HG02840 (cell line): ENCODE measurements at regions not wholly inside any gene's neighbourhood (a gene's known extent, or its start where the extent isn't known, plus 50 kb on each side); places are given as distances from the start of the nearest gene placed in this dataset.

Experiments
- ATAC-seq: cut with Tn5 transposase; IDR thresholded peaks from one replicate; pipeline ENCODE4 v1.9.1; 2021; ENCODE audit warnings: mild to moderate bottlenecking, moderate library complexity, moderate number of reproducible peaks; ENCODE audit not compliant: unreplicated experiment, low FRiP score

- no peak for ATAC-seq
Measured at GRCh38 chr10:10156917-10157600, 860.6 kb upstream of the CELF2 start.

- no peak for ATAC-seq
Measured at GRCh38 chr10:10160821-10161312, 856.8 kb upstream of the CELF2 start.

GRCh38 chr10:10164848-10165247 is 852.8 kb upstream of the CELF2 start:
- no peak for ATAC-seq

- ATAC-seq = no peak
Measured at GRCh38 chr10:10165415-10165814, 852.3 kb upstream of the CELF2 start.

GRCh38 chr10:10178476-10178875 is 839.2 kb upstream of the CELF2 start:
- ATAC-seq = no peak

- no peak for ATAC-seq
Measured at GRCh38 chr10:10193848-10194247, 823.8 kb upstream of the CELF2 start.

- ATAC-seq = no peak
Measured at GRCh38 chr10:10196701-10197100, 821.0 kb upstream of the CELF2 start.

- no peak for ATAC-seq
Measured at GRCh38 chr10:10197423-10197822, 820.2 kb upstream of the CELF2 start.

- ATAC-seq = no peak
Measured at GRCh38 chr10:10198363-10198762, 819.3 kb upstream of the CELF2 start.

GRCh38 chr10:10204415-10204814 is 813.3 kb upstream of the CELF2 start:
- ATAC-seq = no peak

GRCh38 chr10:10205906-10206305 is 811.8 kb upstream of the CELF2 start:
- ATAC-seq = no peak

- no peak for ATAC-seq
Measured at GRCh38 chr10:10207538-10207937, 810.1 kb upstream of the CELF2 start.

GRCh38 chr10:10208196-10208595 is 809.5 kb upstream of the CELF2 start:
- ATAC-seq = no peak

GRCh38 chr10:10209167-10209566 is 808.5 kb upstream of the CELF2 start:
- no peak for ATAC-seq

- no peak for ATAC-seq
Measured at GRCh38 chr10:10211409-10211808, 806.3 kb upstream of the CELF2 start.

- ATAC-seq = no peak
Measured at GRCh38 chr10:10213237-10213636, 804.4 kb upstream of the CELF2 start.

GRCh38 chr10:10222304-10222841 is 795.3 kb upstream of the CELF2 start:
- no peak for ATAC-seq

- ATAC-seq = no peak
Measured at GRCh38 chr10:10223131-10223530, 794.5 kb upstream of the CELF2 start.

GRCh38 chr10:10225136-10225676 is 792.5 kb upstream of the CELF2 start:
- ATAC-seq = no peak

GRCh38 chr10:10233229-10233628 is 784.4 kb upstream of the CELF2 start:
- no peak for ATAC-seq

- no peak for ATAC-seq
Measured at GRCh38 chr10:10235003-10235402, 782.7 kb upstream of the CELF2 start.

- ATAC-seq = no peak
Measured at GRCh38 chr10:10247585-10247984, 770.1 kb upstream of the CELF2 start.
